RCC 7860 (cell line): ENCODE measurements at regions not wholly inside any gene's neighbourhood (a gene's known extent, or its start where the extent isn't known, plus 50 kb on each side); places are given as distances from the start of the nearest gene placed in this dataset.

ENCODE experiments used
- DNase-seq: peaks from one replicate; pipeline ENCODE4 v3.0.0-alpha.2; 2015; ENCODE audit warnings: low spot score
- FAIRE-seq: peaks from 2 replicates; lab custom pipeline; 2012; peaks lifted over from hg19 to GRCh38; lab: Jason Lieb, UNC

DNA sequence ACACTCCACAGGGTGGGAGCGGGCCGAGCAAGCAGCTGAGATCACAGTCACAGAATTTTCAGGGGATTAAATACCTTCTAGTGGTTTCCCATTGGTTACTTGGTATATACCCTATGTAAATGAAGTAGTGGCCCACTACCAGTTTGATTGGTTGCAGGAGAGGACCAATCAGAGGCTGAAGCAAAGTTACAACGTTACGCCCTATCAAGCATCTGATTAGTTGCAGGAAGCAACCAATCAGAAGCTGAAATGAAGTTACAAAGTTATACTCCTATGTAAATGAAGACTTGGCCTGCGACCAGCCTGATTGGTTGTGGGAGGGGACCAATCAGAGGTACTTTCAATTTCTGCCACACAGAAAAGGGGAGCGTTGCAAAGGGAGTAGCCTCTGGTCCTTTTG, 474.0 kb downstream of the COG6 start:
- FAIRE-seq, result no peak

DNA sequence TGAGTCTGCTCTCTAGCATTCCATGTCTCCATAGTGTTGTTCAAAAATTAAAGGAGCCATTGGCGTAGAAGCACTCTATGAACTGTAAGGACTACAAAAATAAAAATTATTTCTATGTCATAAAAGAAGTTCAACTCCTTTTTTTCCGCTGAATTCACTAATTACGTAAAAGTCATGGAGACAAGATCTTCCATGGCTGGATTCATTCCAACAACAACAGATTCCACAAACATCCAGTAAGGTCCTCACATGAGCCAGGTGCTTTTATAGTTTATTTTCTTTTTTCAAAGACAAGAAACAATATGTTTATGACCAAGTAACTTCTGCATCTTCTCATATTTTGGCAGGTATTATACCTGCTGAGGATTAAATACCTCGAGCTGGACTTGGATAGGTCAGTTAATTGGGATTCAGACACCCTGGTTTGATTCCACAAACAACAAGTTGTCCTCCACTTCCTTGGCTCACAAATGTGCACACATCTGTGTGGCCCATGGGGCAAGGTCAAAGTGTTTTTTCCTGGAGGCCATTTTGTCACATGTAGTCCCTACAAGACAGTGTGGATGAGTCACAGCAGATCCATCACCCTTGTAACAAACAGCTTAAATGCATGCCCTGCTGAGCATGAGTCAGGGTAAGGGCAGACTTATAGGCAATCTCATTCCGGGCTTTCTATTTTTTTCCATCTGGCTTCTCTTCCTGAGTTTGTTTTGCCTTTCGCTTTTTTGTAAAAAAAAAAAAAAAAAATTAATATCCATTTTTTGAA, 475.6 kb downstream of the COG6 start:
- FAIRE-seq, result peak; percentile 78

More for the DNA sequence above, 474.0 kb downstream of the COG6 start:
- no peak for DNase-seq

DNA sequence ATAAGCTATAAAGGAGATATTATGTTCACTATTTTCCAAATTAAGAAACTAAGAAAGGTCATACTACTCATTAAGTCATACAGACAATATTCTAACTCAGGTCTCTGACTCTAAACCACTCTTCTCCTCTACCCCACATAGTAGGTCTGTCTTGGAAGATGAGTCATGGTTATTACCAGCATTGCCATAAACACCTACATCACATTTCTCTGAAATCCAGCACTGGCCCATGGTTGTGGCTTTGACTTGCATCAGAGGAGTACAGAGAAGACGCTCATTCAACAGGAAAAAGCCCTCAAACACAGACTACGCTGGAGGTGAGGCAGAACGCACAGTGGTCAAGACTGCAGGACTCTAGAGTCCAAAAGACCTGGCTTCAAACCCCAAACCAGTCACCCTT, 476.8 kb downstream of the COG6 start:
- FAIRE-seq, result no peak

More for the DNA sequence above, 475.6 kb downstream of the COG6 start:
- peak; percentile 78 for DNase-seq

DNA sequence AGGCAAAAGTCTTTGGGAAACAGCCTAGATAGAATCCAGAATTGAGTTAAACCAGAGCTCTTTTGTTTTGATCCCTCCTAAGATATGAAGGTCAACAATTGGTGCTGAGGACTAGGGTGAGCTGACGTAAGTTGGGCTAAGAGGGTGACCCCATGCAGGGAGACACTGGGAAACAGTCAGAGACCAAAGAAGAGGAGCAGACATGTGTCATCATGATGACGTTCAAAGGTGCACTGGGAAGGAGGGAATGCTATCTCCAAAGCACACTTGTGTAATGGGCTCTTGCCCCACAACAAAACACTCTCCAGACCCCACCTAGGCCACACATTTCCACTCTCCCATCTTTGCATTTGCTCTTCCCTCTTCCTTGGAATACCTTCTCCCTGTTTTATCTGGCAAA, 481.4 kb downstream of the COG6 start:
- FAIRE-seq, result no peak
- DNase-seq, result peak; percentile 45

More for the DNA sequence above, 476.8 kb downstream of the COG6 start:
- no peak for DNase-seq

DNA sequence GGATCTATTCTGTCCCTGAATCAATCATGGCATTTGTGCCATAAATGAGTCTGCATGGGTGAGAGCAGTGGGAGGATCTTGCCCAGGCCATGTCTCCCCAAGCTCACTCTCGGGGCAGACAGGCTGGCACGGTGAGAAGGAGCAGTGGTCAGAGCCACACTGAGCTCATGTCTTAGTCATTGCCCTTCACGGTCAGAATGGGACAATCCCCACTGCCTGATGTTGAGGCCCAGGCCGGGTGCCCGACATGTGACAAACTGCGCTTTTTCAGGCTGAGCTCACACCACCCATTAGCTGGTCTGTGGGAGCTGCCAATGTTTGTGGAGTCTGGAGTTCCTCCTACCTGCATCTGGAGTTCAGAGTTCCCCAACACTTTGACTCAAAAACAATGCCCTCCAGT, 481.9 kb downstream of the COG6 start:
- FAIRE-seq (peak; percentile 86), DNase-seq (peak; percentile 93)

DNA sequence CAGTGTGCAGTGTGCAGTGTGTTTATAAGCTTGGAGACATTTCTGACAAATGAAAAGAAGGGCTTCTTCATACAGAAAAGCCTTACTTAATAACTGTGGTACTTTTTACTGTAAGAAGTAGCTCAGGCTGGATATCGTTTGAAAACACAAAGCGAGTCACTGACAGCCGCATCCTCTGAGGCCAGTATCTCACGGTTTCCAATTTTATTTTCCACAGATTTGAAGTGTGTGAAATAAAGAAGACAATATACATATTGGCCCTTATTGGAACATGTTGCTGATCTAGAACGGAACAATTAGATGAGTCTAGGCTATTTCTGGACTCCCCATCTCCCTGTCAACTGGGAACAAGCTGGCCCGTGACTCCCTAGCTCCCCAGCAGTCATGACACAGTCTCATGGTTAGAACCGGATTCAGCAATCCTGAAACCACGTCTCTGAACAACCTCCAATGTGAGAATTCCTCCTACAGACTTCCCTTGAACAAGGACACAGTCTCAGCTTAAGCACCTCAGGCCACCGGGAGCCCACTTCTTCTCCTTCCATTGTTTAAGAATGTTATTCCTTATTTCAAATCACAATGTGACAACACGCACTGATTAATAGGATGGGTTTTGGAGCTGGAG, 484.5 kb downstream of the COG6 start:
- DNase-seq (no peak), FAIRE-seq (no peak)

DNA sequence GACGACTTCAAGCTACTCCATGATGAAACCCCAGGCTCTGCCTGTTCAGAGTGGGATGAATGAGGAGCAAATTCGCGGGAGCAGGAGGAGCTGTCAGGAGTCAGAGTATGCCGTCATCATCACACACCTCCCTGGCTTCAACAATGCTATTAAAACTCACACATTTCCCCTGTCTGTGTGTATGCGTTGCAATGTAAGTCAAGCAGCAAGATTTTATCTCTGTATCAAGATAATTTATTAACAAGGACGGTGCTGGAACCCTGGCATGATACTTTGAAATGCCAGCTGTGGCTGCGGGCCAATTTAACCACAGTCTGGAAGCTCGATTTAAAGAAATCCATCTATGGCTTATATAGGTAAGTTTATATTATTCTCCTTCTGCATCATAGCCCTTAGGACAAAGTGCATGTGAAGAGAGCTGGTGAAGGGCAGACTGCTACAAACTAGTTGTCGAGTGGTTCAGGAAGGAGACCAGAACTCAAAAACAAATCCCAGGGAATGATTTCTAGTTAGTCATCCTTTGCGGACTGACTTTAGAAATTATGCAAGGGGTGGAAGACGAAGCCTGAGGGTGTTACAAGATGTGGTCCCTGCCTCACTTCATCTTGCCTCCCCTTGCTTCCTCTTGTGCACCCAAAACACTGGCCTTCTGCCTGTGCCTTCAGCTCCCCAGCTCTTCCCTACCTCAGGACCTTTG, 486.5 kb downstream of the COG6 start:
- peak; percentile 83 for FAIRE-seq
- peak; percentile 65 for DNase-seq

DNA sequence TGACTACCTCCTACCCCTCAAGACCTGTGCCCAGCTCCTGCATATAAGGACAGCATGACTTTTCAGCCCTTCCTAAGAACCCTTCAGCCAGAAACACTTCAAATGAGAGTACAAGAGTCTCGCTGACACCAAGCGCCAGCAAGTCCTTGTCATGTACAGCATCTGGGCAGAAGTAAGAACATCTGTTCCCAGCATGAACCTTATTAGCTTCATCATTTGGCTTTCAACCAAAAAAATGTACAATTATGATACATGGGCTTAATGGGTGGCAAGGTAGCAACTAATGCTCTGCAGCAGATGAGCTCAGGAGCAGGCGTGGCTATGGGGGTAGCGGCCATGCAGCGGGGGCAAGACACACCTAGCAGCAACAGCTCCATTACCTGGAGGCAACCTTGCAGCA, 487.6 kb downstream of the COG6 start:
- FAIRE-seq (no peak), DNase-seq (no peak)

DNA sequence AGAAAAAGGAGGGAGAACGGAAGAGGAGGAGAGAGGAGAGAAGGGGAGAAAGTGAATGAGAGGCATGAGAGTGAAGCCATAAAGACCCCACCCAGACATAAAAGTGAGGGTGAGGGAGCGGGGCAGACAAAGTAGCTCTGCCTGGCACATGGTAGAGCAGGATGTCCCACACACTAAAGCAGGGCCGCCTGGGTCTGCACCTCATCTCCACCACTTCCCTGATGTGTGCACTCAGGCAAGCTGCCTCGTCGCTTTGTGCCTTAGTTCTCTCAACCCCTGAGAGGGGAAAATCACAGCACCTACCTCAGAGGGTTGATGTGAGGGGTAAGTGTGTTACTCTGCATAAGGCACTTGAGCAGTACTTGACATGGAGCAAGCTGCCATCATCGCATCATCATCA, 488.1 kb downstream of the COG6 start:
- FAIRE-seq, result no peak
- DNase-seq, result no peak

DNA sequence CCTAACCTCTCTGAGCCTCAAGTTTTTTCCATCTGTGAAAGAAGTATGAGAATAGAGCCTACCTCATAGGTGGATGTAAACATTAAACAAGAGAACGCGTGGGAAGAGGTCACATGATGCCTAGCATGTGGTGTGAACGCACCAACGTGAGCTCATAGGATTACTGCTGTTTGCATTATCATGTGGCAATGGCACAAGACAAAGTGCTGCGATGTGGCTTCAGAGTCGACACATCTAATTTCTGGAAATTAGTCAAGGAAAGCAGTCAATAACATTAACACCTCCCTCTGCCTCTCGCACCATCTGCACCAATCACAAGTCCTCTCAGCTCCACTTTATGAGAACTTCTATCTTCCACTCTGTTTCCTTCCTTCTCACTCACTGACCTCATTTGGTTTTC, 489.7 kb downstream of the COG6 start:
- FAIRE-seq, result no peak
- DNase-seq, result no peak

DNA sequence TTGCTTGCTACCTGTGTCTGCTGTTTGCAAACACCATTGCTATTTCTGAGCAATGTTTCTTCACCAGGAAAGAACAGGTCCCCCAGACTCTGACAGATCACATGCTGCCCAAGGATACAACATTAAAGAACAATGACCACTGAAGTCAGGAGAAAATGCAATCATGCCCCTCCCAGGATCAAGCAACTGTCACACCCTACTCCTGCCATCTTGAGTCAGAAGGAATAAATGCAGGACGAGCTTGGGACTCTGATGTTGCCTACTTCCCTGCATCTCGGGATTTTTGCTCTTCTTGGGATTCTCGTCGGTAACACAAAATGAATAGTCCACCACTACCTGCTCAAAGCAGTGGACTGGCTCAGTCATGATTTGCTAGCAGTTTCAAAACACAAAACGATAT, 490.6 kb downstream of the COG6 start:
- no peak for DNase-seq
- FAIRE-seq, result no peak

DNA sequence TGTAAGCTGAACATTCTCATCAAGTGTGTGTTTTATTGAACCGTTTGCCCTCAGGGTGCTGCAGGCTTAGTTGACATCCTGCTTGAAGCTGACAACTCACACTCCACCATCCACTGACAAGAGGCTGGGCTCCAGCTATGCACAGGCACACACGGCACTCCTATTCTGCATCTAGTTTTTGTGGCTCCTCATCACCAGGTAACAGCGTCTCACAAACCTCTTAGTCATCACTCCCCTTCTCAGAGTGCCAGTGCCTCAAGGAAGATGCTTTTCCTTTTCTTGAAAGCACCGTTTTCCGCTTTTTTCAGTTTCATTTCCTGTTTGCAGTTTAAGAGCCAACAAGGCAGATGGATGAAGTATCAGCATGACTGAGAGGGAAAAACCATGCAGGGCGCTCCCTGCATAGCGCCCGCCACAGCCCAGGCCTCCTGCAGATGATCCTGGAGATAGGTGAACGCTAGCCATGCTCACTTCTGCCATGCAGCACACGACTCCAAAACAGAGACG, 491.2 kb downstream of the COG6 start:
- DNase-seq (no peak), FAIRE-seq (no peak)

DNA sequence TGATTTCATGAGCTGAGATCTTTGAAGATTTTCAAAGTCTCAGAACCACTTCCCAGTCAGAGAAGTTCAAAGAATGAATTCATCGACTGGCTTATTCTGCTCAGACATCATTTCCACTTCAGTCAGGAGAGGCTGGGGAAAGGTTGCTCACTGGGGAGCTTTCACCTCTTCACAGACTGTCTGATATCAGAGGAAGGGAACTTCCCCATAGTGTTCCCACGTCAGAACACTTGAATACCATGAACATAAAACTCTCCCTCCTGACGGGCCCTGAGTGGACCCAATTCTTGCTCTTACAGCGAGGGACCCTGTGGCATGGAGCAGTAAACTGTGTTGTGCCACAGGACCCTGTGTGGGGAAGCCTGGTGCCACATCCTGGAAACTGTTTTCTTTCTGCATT, 492.6 kb downstream of the COG6 start:
- DNase-seq, result no peak
- no peak for FAIRE-seq

DNA sequence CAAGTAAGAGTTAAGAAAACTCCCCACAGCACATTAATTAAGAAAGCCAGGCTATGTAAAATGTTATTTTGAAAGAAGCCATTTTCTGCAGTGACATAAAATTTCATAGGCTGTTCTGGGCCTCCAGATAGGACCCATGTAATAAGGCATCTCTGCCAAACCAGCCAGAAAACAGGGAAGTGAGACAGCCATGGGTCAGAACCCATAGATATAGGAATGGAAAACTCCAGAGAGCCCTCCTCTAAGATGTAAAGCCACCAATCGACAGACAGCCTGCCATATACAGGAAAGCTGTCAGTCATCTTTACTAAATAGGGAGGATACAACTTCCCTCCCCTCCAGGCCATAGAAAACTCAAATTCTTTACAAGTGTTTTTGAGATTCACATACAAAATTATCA, 493.3 kb downstream of the COG6 start:
- FAIRE-seq (no peak), DNase-seq (no peak)

DNA sequence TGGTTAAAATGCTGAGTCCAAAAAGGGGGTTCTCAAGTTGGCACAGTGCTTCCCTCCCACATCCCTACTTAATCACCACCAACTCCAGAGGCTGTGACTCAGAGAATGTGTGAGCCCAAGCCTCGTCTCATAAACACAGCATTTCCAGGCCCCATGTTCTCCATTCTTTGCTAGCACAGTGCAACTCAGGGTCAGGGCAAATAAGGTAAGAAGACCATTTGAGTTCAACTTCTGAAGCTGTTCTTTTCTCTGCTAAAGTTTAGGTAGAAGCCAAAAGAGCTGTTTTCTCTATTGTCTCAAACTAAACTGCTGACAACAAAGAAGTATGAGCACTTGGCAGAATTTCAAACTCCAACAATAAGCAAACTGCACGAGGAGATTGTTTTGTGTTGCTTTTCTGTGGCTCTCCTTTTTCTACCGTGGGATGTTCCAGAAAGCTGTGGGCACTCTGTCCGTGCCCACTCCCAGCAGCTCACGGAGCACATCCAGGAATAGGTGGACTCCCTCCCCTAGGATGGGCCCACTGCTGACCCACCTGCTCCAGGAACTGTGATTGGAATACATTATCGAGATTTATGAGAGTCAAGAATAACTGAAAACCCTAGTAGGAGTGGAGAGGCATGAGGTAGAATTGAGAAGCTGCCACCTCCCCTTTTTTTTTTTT, 494.3 kb downstream of the COG6 start:
- FAIRE-seq (peak; percentile 77), DNase-seq (peak; percentile 54)

DNA sequence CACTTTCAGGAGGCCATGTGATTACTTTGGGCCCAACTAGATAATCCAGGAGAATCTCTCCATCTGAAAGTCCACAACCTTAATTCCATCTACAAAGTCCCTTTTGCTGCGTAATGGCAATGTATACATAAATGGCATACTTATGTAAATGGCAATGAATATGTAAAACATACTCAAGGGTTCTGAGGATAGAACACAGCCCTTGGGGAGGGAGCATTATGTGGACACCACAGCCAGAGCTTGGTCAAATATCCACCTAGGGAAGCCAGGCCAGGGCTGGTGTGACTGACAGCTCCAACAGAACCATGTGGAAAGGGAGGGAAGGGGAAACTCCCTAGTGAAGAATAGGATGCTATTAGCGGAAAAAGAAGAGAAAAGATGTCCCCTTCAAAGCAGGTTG, 496.2 kb downstream of the COG6 start:
- no peak for FAIRE-seq

DNA sequence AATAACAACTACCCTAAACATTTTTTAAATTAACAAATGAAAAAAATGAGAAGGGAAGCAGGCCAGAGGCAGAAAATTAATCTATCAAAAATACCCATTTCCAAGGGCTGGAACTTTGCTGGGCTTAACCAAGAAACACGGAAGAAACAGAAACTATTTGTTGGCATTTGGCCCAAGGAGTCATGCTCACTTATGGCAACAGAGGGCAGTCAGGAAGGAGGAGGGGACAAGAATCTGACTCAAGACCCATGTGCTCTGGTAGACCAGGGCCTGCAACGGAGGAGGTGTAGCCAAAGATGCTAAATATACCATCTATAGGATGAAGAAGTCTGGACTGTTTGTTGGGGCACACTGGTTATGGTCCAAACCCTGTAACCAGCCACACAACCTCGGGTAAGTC, 496.7 kb downstream of the COG6 start:
- DNase-seq, result peak; percentile 68
- peak; percentile 58 for FAIRE-seq

More for the DNA sequence above, 496.2 kb downstream of the COG6 start:
- no peak for DNase-seq

DNA sequence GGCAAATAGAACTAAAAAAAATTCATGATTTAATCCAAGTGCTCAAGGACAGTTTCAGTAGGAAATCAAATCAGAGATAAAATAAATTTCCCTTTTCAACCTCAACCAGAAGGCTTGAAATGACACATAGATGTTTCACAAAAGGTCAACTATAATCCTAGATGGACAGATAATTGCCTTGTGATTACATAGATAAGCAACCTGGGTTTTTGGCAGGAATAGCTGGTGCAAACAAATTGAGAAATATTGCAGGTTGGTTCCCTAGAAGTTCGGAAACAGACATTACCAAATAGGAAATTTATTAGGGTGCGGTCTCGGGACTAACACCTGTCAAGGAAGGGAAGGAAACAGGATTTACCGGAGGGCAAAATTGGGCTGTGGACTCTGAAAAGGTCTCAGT, 497.5 kb downstream of the COG6 start:
- FAIRE-seq, result no peak
- no peak for DNase-seq

DNA sequence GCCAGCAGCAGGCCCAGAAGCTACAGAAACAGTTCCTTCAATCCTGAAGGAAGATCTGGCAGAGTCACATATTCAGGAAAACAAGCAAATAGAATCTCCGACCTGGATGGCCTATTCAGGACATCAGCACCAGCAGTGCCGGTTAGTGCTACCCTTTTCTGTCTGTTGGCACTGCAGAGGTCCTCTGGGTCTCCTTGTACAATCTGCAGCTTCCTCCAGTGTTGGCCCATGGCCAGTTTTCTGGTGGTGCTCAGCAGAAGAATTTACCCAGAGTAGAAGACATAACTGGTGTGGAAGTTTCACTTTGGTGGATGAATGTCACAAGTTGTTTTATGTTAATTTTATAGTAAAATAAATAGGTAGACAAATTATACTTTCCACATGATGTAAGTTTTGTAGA, 498.1 kb downstream of the COG6 start:
- no peak for FAIRE-seq

DNA sequence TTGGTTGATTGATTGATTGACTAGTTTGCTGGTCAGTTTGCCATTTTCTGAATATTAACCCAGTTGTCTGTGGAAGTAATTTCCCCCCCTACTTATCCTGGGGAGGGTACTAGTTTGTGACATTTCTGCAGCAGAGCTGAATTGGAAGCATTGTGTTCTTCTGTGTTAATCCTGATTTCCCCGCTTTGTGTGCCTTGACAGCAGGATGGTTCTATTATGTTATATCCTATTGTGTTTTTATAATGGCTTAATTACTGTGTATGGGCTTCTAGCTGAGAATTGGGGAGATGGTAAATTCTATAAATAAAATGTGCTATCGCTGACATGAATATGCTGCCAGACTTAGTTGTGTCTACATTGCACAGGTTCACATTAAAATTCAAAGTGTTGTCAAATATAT, 499.7 kb downstream of the COG6 start:
- DNase-seq (no peak), FAIRE-seq (no peak)

More for the DNA sequence above, 498.1 kb downstream of the COG6 start:
- no peak for DNase-seq

DNA sequence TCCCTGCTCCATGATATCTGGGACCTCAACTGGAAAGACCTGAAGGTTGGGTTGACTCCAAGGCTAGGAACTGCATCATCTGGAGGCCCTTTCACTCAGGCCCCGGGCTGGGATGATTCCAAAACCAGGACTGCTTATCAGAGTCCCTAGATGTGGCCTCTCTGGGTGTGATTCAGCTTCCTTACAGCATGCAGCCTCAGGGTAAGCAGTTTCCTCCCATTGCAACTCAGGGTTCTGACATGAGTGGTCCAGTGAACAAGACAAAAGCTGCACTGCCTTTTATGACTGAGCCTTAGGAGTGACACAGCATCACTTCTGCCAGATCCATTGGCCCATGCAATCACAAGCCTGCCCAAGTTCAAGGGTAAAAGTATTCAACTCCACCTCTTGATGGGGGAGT, 502.8 kb downstream of the COG6 start:
- DNase-seq, result peak; percentile 25
- no peak for FAIRE-seq
